NCI-H1092 (cell line): ENCODE measurements at regions not wholly inside any gene's neighbourhood (a gene's known extent, or its start where the extent isn't known, plus 50 kb on each side); places are given as distances from the start of the nearest gene placed in this dataset.
A peak's percentile ranks its signal among the peaks of the same experiment; 100 is the strongest.
"Not testable (repeated sequence)": the region's sequence is repeated elsewhere in the genome, so short reads cannot be mapped to it uniquely, and the experiment has no call there.

ENCODE experiments used
- DNase-seq: peaks from one replicate; lab custom pipeline; 2025; lab: John Stamatoyannopoulos, UW

DNA sequence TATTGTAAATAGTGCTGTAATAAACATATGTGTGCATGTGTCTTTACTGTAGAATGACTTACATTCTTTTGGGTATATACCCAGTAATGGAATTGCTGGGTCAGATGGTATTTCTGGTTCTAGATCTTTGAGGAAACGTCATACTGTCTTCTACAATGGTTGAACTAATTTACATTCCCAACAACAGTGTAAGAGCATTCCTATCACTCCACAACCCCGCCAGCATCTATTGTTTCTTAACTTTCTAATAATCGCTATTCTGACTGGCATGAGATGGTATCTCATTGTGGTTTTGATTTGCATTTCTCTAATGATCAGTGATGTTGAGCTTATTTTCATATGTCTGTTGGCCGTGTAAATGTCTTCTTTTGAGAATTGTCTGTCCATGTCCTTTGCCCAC lies 873.8 kb upstream of the ACVR2A start:
- DNase-seq, result not testable (repeated sequence)

DNA sequence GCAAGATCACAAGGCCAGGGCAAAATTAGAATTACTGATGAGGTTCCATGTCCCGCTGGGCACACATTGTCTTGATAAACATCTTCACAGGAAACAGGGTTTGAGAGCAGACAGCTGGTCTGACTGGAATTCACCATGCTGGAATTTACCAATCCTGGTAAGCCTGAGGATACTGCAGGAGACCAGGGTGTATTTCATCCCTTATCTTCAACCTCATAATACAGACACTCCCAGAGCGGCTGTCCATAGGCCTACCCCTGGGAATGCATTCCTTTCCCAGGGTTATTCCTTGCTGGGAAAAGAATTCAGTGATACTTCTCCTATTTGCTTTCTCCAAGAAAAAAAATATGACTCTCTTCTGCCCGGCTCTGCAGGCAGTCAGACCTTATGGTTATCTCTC lies 875.1 kb upstream of the ACVR2A start:
- DNase-seq, result not testable (repeated sequence)

DNA sequence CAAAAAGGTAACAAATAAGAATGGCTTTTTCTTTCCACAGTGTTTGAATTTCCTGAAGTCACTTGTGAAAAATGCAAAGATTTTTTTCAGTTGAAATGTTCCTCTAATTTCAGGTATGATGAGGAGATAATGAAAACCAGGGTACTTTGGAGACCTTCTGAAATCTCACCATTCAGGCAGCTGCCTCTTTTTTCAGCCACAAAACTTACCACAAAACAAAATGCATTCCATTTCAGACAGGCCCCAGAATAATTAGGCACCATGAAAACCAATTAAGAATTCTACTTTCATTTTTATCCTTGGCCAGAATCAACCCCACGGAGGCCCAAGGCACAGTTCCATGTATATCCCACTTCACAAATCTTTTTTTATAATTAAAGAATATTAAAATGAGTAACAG lies 880.3 kb upstream of the ACVR2A start:
- no peak for DNase-seq

DNA sequence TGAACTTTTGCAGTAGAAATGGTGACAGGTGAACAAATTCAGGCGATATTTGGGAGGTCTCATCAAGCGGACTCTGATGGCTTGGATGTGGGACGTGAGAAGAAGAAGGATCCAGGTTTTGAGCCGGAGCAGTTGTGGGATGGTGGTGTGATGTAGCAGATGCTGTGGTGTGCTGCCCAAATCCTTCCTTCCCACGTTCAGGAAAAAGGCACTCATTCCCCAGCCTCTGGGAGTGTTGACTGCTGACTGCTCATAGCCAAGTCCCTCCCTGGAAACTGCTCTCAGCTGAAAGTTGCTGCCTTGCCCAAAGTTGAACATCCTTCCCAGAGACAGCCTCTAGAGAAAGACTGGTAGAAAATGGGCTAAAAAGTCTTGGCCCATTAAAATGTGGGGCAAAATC lies 890.3 kb upstream of the ACVR2A start:
- DNase-seq, result no peak

GRCh38 chr2:146952696-146953095 lies 892.1 kb upstream of the ACVR2A start:
- DNase-seq, result no peak

- DNase-seq, result no peak
These were observed 893.9 kb upstream of the ACVR2A start for GRCh38 chr2:146950911-146951310.

- DNase-seq, result no peak
These were observed 894.5 kb upstream of the ACVR2A start for GRCh38 chr2:146950361-146950760.

- no peak for DNase-seq
These were observed 895.4 kb upstream of the ACVR2A start for GRCh38 chr2:146949400-146949799.

GRCh38 chr2:146944601-146945000 lies 900.2 kb upstream of the ACVR2A start:
- DNase-seq, result no peak

- DNase-seq, result no peak
These were observed 904.7 kb upstream of the ACVR2A start for GRCh38 chr2:146939991-146940685.

GRCh38 chr2:146934921-146935320 lies 909.9 kb upstream of the ACVR2A start:
- no peak for DNase-seq

DNA sequence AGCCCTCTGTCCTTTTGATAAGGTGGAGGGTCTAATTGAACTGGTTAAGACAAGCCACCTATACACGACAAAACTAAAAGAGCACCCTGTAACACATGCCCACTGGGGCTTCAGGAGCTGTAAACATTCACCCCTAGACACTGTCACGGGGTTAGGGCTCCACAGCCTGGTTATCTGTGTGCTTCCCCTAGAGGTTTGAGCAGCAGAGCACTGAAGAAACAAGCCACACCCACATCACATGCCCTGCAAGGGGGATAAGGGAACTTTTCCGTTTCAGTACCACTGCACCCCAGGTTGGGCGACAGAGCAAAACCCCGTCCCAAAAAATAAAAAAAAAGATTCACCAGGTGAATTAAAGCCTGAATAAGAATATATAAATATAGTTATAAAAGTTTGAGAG lies 913.7 kb upstream of the ACVR2A start:
- DNase-seq, result no peak

DNA sequence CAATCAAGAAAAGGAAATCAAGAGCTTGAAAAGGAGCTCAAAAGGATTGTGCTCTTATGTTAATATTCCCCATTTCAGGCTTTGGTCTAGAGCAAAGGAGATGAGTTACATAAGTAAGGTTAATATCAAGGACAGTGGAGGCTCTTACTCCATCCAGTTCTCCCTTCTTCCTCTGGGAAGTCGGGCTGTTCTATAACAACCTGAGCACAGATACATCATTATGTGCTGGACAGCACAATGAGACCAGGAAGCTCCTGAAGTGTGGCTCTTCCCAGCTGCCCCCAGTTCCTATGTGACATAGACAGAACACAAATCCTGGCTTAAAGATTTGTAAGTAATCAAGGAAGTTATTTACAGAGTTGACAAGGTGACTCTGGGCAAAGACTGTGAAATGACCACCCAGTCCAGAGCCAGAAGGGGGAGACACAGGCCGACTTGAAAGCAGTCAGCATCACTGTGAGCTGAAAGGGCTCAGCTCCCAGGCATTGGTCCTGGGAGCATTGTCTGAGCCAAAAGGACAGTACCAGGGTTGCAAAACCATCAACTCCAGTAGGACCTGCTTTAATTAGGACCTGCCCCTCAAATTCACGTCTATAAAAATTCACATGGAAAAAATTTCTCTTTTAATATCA lies 917.6 kb upstream of the ACVR2A start:
- DNase-seq, result peak; percentile 30

- no peak for DNase-seq
These were observed 926.5 kb upstream of the ACVR2A start for GRCh38 chr2:146918280-146918679.

- DNase-seq, result no peak
These were observed 927.3 kb upstream of the ACVR2A start for GRCh38 chr2:146917431-146918042.

- no peak for DNase-seq
These were observed 927.9 kb upstream of the ACVR2A start for GRCh38 chr2:146916914-146917313.

- DNase-seq, result no peak
These were observed 931.4 kb upstream of the ACVR2A start for GRCh38 chr2:146913476-146913875.

DNA sequence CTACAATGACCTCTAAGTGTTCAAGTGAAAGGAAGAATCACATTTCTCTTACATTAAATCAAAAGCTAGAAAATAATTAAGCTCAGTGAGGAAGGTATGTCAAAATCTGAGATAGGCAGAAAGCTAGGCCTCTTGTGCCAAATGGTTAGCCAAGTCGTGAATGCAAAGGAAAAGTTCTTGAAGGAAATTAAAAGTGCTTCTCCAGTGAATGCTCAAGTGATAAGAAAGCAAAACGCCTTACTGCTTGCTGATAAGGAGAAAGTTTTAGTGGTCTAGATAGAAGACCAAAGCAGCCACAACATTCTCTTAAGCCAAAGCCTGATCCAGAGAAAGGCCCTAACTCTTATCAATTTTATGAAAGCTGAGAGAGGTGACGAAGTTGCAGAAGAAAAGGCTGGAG lies 932.3 kb upstream of the ACVR2A start:
- no peak for DNase-seq

DNA sequence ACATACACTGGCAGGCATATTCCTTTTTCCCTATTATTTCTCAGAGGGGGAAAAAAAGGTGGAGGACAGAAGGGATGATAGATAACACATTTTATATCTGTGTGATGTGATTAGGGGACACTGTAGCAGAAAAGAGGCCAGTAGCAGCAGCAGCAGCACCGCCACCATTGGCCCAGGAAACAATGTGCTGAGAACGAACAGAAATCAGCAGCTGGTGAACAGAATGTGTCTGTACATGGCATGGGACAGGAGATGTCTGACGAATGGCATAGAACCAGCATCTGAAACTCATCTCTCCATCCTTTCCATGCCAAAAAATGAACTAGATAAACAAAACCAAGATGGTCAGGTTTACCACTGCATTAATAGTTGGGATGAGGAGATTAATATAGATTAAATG lies 936.1 kb upstream of the ACVR2A start:
- no peak for DNase-seq

DNA sequence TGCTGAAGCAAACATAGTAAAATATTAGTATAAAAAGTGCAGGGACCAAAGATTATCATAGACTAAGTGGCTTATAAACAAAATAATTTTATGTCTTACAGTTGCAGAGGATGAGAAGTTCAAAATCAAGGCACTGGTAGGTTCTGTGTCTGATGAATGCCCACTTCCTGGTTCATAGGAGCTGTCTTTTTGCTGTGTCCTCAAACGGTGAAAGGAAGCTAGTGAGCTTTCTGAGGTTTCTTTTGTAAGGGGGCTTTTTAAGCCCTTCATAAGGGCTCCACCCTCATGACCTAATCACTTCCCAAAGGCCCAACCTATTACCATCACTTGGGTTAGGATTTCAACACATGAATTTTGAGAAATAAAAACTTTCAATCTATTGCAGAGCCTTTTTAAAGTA lies 946.7 kb upstream of the ACVR2A start:
- no peak for DNase-seq

DNA sequence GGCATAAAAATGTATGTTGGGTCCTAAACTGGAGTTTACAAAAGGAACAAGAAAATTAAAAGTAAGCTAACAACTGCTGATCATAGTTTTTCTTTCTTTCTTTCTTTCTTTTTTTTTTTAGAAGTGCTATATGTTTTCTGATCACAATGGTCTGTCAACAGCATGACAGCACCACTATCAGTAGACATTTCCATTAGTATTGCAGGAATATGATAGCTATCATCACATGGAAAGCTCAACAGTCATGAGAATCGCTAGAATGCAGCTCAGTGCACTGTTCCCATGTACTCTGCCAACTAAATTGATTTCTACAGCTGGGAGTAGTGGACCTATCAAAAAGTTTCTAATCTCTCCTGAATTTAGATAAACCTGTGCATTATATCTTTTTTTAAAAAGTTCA lies 950.3 kb upstream of the ACVR2A start:
- DNase-seq, result no peak

DNA sequence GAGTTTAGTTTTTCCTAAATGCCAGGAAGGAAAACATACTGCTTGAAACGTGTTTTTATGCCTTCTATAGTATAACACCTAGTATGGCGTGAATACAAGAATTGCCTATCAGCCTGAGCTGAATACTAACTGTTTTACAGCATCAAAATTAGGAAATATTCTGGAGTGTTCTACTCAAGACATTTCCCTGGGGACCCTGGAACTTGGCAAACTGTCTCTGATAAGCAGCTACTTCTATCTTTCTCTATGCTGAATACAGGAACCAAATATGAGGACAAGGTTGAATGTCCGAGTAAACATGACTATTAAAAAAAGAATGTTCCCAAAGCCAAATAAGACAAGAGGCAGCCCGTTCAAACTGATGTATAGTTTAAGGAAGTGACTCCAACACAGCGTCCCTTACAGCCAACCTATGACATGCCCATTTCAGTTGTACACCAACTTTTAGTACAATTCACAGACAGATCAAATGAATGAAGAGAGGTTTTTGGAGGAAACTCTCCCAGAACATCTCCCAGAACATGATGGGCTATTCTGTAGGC lies 951.3 kb upstream of the ACVR2A start:
- DNase-seq, result no peak

GRCh38 chr2:146890491-146890890 lies 954.3 kb upstream of the ACVR2A start:
- no peak for DNase-seq
